ENCODE measurements at regions not wholly inside any gene's neighbourhood (a gene's known extent, or its start where the extent isn't known, plus 50 kb on each side); places are given as distances from the start of the nearest gene placed in this dataset.

GRCh38 chr10:46216836-46217751 is 69.7 kb upstream of the ANTXRL start:
- no peak overlapping the region for H3K27ac ChIP-seq (ENCODE audit: insufficient read depth, low read depth, low read length)
- dilution Hi-C loops (cut with MboI; ENCODE audit: extremely low pct_ligation_motif_present, low sequenced_read_pairs) (no loop called here), intact Hi-C loops (cut with micrococcal nuclease) (no loop called here)
- BruUV-seq (replicated peaks): no TSS peak
- ChIA-PET CTCF (interaction anchor here (3.8 kb wide), 1 partner anchor 11 kb away, joined by 30 read pairs; no protein-coding TSS in a partner anchor), POLR2A (no interaction called here)
- no peak overlapping the region for H3K4me3 ChIP-seq (replicated peaks in 1 of 3; ENCODE audit: insufficient read depth in 1 of 3, low read depth in 1 of 3, low read length in 3 of 3)
- no peaks in the 10 kb centered on the region for H3K36me3 ChIP-seq (ENCODE audit: control insufficient read depth in 2 of 2, extremely low read depth in 1 of 2, insufficient read depth in 2 of 2, low read length in 2 of 2)
- H3K4me1 ChIP-seq (ENCODE audit: control insufficient read depth, extremely low read depth, insufficient read depth, low read length): no peaks in the 10 kb centered on the region
- no peak for TF ChIP-seq POLR2AphosphoS5 (IDR thresholded peaks at IDR 0.05; ENCODE audit: insufficient read depth, low read depth, low read length)
- no peak for TF ChIP-seq JUN (IDR thresholded peaks at IDR 0.05; ENCODE audit: borderline replicate concordance, insufficient read depth, insufficient read length, low read depth)
- TF ChIP-seq CTCF (IDR thresholded peaks at IDR 0.05; ENCODE audit: extremely low read depth in 1 of 2, insufficient read depth in 1 of 2, low read depth in 1 of 2, low read length in 2 of 2): no peak
- TF ChIP-seq POLR2A (IDR thresholded peaks at IDR 0.05; ENCODE audit: low read depth, low read length): no peak
- TF ChIP-seq MYC (IDR thresholded peaks at IDR 0.05; ENCODE audit: low read depth, low read length): no peak
- TF ChIP-seq, protein P1, sequence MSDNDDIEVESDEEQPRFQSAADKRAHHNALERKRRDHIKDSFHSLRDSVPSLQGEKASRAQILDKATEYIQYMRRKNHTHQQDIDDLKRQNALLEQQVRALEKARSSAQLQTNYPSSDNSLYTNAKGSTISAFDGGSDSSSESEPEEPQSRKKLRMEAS (IDR thresholded peaks at IDR 0.05; ENCODE audit: insufficient read depth, insufficient read length): no peak
- TF ChIP-seq GATA2 (IDR thresholded peaks at IDR 0.05; ENCODE audit: insufficient read depth, insufficient read length, low read depth, low read length): no peak
- TF ChIP-seq EZH2 (IDR thresholded peaks at IDR 0.05; ENCODE audit: borderline replicate concordance, low read depth, low read length, severe bottlenecking): no peak
- no peak for TF ChIP-seq FOS (IDR thresholded peaks at IDR 0.05; ENCODE audit: borderline replicate concordance, insufficient read depth, low read length)
- H3K79me2 ChIP-seq (ENCODE audit: control insufficient read depth, insufficient read depth, low read length): no peaks in the 10 kb centered on the region
- FAIRE-seq (no peak), DNase-seq (ENCODE audit: low read depth, low spot score) (no peak)
- no peaks in the 10 kb centered on the region for H3K27me3 ChIP-seq (ENCODE audit: control insufficient read depth in 2 of 2, insufficient read depth in 2 of 2, low read length in 2 of 2)
- H3K9me1 ChIP-seq (replicated peaks; ENCODE audit: control insufficient read depth, extremely low read depth, insufficient read depth, low read length): no peaks in the 10 kb centered on the region
- H3K9me3 ChIP-seq (replicated peaks; ENCODE audit: control insufficient read depth, insufficient read depth, low read length): no peaks in the 10 kb centered on the region
- H4K20me1 ChIP-seq (replicated peaks; ENCODE audit: control insufficient read depth, extremely low read depth, insufficient read depth, low read length): no peaks in the 10 kb centered on the region
- no peak overlapping the region for H2AFZ ChIP-seq (ENCODE audit: low read depth, low read length)
- H3K4me2 ChIP-seq (ENCODE audit: insufficient read depth, low read length): no peak overlapping the region
- no peak overlapping the region for H3K9ac ChIP-seq (replicated peaks; ENCODE audit: extremely low read depth, insufficient read depth, low read length)

Data from endothelial cell of umbilical vein (primary cell).